GM12878 (cell line): ENCODE measurements at regions not wholly inside any gene's neighbourhood (a gene's known extent, or its start where the extent isn't known, plus 50 kb on each side); places are given as distances from the start of the nearest gene placed in this dataset.

ENCODE experiments used
- ATAC-seq: fragments of 200-7000 bp; cut with Tn5 transposase; 3 replicates; pipeline ENCODE4 v1.9.1; 2020; ENCODE audit warnings: mild to moderate bottlenecking, moderate library complexity
- BruUV-seq: library from RNA; stranded (reverse); fragments of 400-500 nt; replicated peaks from 2 replicates; lab custom pipeline; 2021; lab: Mats Ljungman, UMichigan
- CTCF ChIA-PET: fragments of 300-600 bp; sonication (Branson Sonifier 250); formaldehyde crosslinking; extraction: SDS; loops from one replicate; lab custom pipeline; 2021; ENCODE audit warnings: inconsistent platforms; lab: Yijun Ruan, JAX
- POLR2A ChIA-PET: fragments of 350-600 bp; formaldehyde crosslinking; extraction: SDS; loops from one replicate; lab custom pipeline; 2021; ENCODE audit warnings: inconsistent platforms; lab: Charles Lee
- RAD21 ChIA-PET: fragments of 300-600 bp; sonication (Branson Sonifier 250); formaldehyde crosslinking; loops from one replicate; lab custom pipeline; 2023; ENCODE audit warnings: antibody characterized with exemption; ENCODE audit not compliant: unreplicated experiment; lab: Charles Lee
- SMC1A ChIA-PET: fragments of 300-600 bp; sonication (Branson Sonifier 250); formaldehyde crosslinking; loops from one replicate; lab custom pipeline; 2023; ENCODE audit not compliant: unreplicated experiment, uncharacterized antibody; lab: Charles Lee
- DNase-seq: peaks from one replicate; pipeline ENCODE4 v3.0.0-alpha.2; 2011; ENCODE audit warnings: low read depth, low spot score
- FAIRE-seq: peaks from 3 replicates; lab custom pipeline; 2011; peaks lifted over from hg19 to GRCh38; lab: Jason Lieb, UNC
- H2AFZ ChIP-seq: 2 replicates; pipeline ENCODE4 v1.6.0; 2011; ENCODE audit warnings: low read depth, low read length, control low read depth; ENCODE audit not compliant: control insufficient read depth
- H3K27ac ChIP-seq: 2 replicates; pipeline ENCODE4 v1.5.1; 2011; ENCODE audit warnings: control low read depth; ENCODE audit not compliant: control insufficient read depth, insufficient read depth
- H3K27me3 ChIP-seq, 2 experiments: replicated peaks in 1 of 2; 2 replicates each; pipeline versions ENCODE4 v1.6.0 to v1.6.1; 2011; ENCODE audit warnings: low read length in 1 of 2; ENCODE audit not compliant: control insufficient read depth in 2 of 2, insufficient read depth in 2 of 2
- H3K36me3 ChIP-seq, 2 experiments: 2 replicates each; pipeline ENCODE4 v1.5.1; 2011; ENCODE audit warnings: low read length in 1 of 2; ENCODE audit not compliant: control insufficient read depth in 2 of 2, insufficient read depth in 2 of 2
- H3K4me1 ChIP-seq: 2 replicates; pipeline ENCODE4 v1.6.1; 2011; ENCODE audit warnings: mild to moderate bottlenecking, low read length, moderate library complexity, mixed read lengths; ENCODE audit not compliant: control insufficient read depth, insufficient read depth
- H3K4me2 ChIP-seq: 2 replicates; pipeline ENCODE4 v1.6.0; 2011; ENCODE audit warnings: control low read depth; ENCODE audit not compliant: control insufficient read depth, insufficient read depth
- H3K4me3 ChIP-seq: fragments of 200-600 bp; sonication (generic); 2 replicates; pipeline ENCODE4 v1.5.1; 2016
- H3K79me2 ChIP-seq: 2 replicates; pipeline ENCODE4 v1.6.0; 2011; ENCODE audit warnings: low read length; ENCODE audit not compliant: control insufficient read depth, insufficient read depth
- H3K9ac ChIP-seq: 2 replicates; pipeline ENCODE4 v1.8.0; 2011; ENCODE audit warnings: low read length, control low read depth, mixed read lengths; ENCODE audit not compliant: control insufficient read depth, insufficient read depth
- H3K9me3 ChIP-seq: replicated peaks from 3 replicates; pipeline ENCODE4 v1.5.1; 2011; ENCODE audit warnings: mild to moderate bottlenecking, low read length; ENCODE audit not compliant: control insufficient read depth, insufficient read depth
- H4K20me1 ChIP-seq: 2 replicates; pipeline ENCODE4 v1.6.0; 2011; ENCODE audit not compliant: control insufficient read depth, insufficient read depth
- EGR1 ChIP-seq, 2 experiments: IDR thresholded peaks; 1 replicate in 1 of 2; 2 replicates in 1 of 2; pipeline ENCODE4 v1.6.1; 2011 to 2012; ENCODE audit warnings: low read depth in 2 of 2, low read length in 2 of 2, borderline replicate concordance in 1 of 2, mild to moderate bottlenecking in 1 of 2, moderate library complexity in 1 of 2
- MLLT1 ChIP-seq: fragments of 450-650 bp; IDR thresholded peaks from 2 replicates; pipeline ENCODE4 v1.6.1; 2016; ENCODE audit warnings: mild to moderate bottlenecking
- SKIL ChIP-seq: fragments of 450-650 bp; IDR thresholded peaks from 2 replicates; pipeline ENCODE4 v1.6.1; 2017; ENCODE audit warnings: mild to moderate bottlenecking, low read depth, inconsistent platforms; ENCODE audit not compliant: poor library complexity, severe bottlenecking
- WGBS: methylation state at CpG from one replicate; pipeline ENCODE4 v1.1.6; 2016; ENCODE audit warnings: low lambda C conversion rate; ENCODE audit not compliant: insufficient replicate concordance, insufficient coverage; ENCODE audit errors: missing lambda C conversion rate; 5-methylcytosine and 5-hydroxymethylcytosine counted together
- in situ Hi-C: fragments of 300-500 bp; cut with MboI; formaldehyde crosslinking; loops from 9 replicates; pipeline ENCODE4 v1.14.3; 2018; ENCODE audit warnings: mixed read lengths
- intact Hi-C: fragments of 100-400 bp; cut with micrococcal nuclease; formaldehyde crosslinking; loops from one replicate; pipeline ENCODE4 v1.14.2; 2022; ENCODE audit not compliant: unreplicated experiment

GRCh38 chr2:142562900-142563299 lies 314.6 kb upstream of the KYNU start:
- Histone ChIP-seq H3K4me3 (no peak overlapping the region), H2AFZ (no peak overlapping the region), H3K4me1 (no peaks in the 10 kb centered on the region), H3K79me2 (no peaks in the 10 kb centered on the region), H3K4me2 (no peak overlapping the region), H3K9me3 (no peaks in the 10 kb centered on the region), H3K27me3 (no peaks in the 10 kb centered on the region; a peak in 1 of 4 replicates), H3K9ac (no peak overlapping the region), H3K36me3 (no peaks in the 10 kb centered on the region), H4K20me1 (no peaks in the 10 kb centered on the region), H3K27ac (no peak overlapping the region)
- ATAC-seq, result no peak; the same call in 2 of the 3 replicates
- ChIA-PET CTCF (no interaction called here), RAD21 (no interaction called here), POLR2A (no interaction called here), SMC1A (interaction anchor here (0.9 kb wide), 1 partner anchor 572 kb away, joined by 3 read pairs; no protein-coding TSS in a partner anchor)
- in situ Hi-C loops, result no loop called here
- FAIRE-seq, result no peak
- intact Hi-C loops, result no loop called here
- 30% methylated on average over 8 of the region's 8 CpGs for WGBS
- DNase-seq, result no peak
- BruUV-seq, result no TSS peak
- TF ChIP-seq EGR1 (IDR thresholded peaks at IDR 0.05; ENCODE audit: borderline replicate concordance in 1 of 2, low read depth in 2 of 2, low read length in 2 of 2) (no peak), SKIL (no peak), MLLT1 (no peak)
